Psoas muscle (tissue), 7 donors: ENCODE measurements at regions not wholly inside any gene's neighbourhood (a gene's known extent, or its start where the extent isn't known, plus 50 kb on each side); places are given as distances from the start of the nearest gene placed in this dataset.

Source experiments
- ATAC-seq, 4 donors: fragments of 200-7000 bp; cut with Tn5 transposase; one replicate each; pipeline ENCODE4 v1.9.1; 2020; ENCODE audit warnings: moderate library complexity in 3 of 4, mild to moderate bottlenecking in 2 of 4
- DNase-seq, 2 donors: peaks; one replicate each; pipeline ENCODE4 v3.0.0-alpha.2; 2020
- H3K27ac ChIP-seq: fragments of 200-600 bp; one replicate; pipeline ENCODE4 v1.8.0; 2022
- H3K27me3 ChIP-seq, 3 donors: fragments of 200-600 bp in 1 of 3; one replicate each; pipeline versions ENCODE4 v1.6.1 to v1.8.0; 2013 to 2022; ENCODE audit warnings: low read length in 2 of 3, mild to moderate bottlenecking in 2 of 3, moderate library complexity in 1 of 3; ENCODE audit not compliant: insufficient read depth in 3 of 3
- H3K36me3 ChIP-seq, 2 donors: fragments of 200-600 bp in 1 of 2; one replicate each; pipeline versions ENCODE4 v1.6.1 to v1.8.0; 2013 to 2022; ENCODE audit warnings: low read depth in 1 of 2, mild to moderate bottlenecking in 1 of 2, moderate library complexity in 1 of 2; ENCODE audit not compliant: insufficient read depth in 1 of 2
- H3K4me1 ChIP-seq: fragments of 200-600 bp; one replicate; pipeline ENCODE4 v1.8.0; 2022
- H3K4me3 ChIP-seq: fragments of 200-600 bp; one replicate; pipeline ENCODE4 v1.8.0; 2022; ENCODE audit warnings: mild to moderate bottlenecking
- H3K9me3 ChIP-seq: fragments of 200-600 bp; one replicate; pipeline ENCODE4 v1.8.0; 2022
- CTCF ChIP-seq: fragments of 200-600 bp; IDR thresholded peaks from one replicate; pipeline ENCODE4 v1.8.0; 2022; ENCODE audit warnings: antibody characterized with exemption
- WGBS, 3 donors: extraction: QIAGEN DNeasy Blood & Tissue Kit; methylation state at CpG; one replicate each; pipeline versions ENCODE4 v1.1.6 to v1.1.7; 2013; 5-methylcytosine and 5-hydroxymethylcytosine counted together
- intact Hi-C, 2 donors: fragments of 100-400 bp; cut with DNase I; formaldehyde crosslinking; loops; one replicate each; pipeline versions ENCODE4 v1.11.0 to v1.14.2; 2022
- donor health status: healthy with polysubstance abuse.
- donor health status: DM: no; HTN: no; CAD: no; lungs with moderate emphysema.
- donor health status: Bipolar disorder and iron deficiency.
- donor health status: healthy.
- donor health status: DM: yes; HTN: yes; CAD: no.
- donor health status: DM: no; HTN: no; CAD: no.
- donor health status: DM: yes; HTN: yes; CAD: no.

DNA sequence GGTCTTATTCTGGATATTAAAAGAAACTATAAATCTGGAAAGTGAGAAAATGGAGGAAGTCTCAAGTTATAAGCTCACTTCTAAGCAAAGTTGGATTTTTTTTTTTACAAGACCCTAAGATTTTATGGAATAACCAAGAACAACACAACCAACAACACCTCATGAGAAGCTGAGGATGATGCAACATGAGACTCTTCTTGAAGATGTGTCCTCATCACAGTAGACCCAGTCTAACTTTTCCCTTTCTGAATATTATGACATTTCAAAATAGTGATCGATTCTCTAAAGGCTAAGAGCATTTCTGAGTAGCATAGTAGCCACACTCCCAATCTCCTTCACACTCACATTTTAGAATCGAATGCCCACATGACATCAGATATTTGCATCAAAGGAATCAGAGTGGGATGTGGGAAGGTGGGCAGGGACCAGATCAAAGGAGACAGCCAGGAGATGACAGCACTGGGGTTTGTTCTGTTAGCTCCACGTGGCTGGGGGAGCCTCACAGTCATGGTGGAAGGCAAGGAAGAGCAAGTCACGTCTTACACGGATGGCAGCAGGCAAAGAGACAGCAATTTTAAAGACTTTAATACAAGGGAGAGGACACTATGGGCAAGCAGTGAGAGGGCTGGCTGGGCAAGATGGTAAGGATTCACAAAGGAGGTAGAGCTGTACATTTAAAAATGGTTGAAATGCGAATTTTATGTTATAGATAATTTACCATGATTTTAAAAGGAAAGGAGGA lies 90.7 kb upstream of the MYL2 start:
- WGBS, 3 donors: 74% methylated on average over 6 of the region's 6 CpGs

GRCh38 chr12:111010061-111010460 lies 89.7 kb upstream of the MYL2 start:
- DNase-seq (no peak), ATAC-seq (no peak)
- H3K4me1 ChIP-seq: no peaks in the 10 kb centered on the region
- no peaks in the 10 kb centered on the region for H3K36me3 ChIP-seq
- peaks cover 3 to 8% (median 4%) of the 10 kb centered on the region in 3 donors for H3K27me3 ChIP-seq
- H3K4me3 ChIP-seq: no peak overlapping the region
- WGBS, 3 donors: 75 to 87% (median 85%) methylated on average over 3 of the region's 3 CpGs
- no peak for TF ChIP-seq CTCF
- H3K9me3 ChIP-seq: no peaks in the 10 kb centered on the region
- intact Hi-C loops: no loop called here
- no peak overlapping the region for H3K27ac ChIP-seq

More for the DNA sequence above, 90.7 kb upstream of the MYL2 start:
- Histone ChIP-seq H3K9me3 (no peaks in the 10 kb centered on the region), H3K4me1 (no peaks in the 10 kb centered on the region), H3K36me3 (no peaks in the 10 kb centered on the region), H3K27ac (no peak overlapping the region), H3K27me3 (peaks cover under 1 to 6% (median 4%) of the 10 kb centered on the region in 3 donors), H3K4me3 (no peak overlapping the region)
- ATAC-seq (no peak), DNase-seq (no peak)
- intact Hi-C loops: no loop called here
- TF ChIP-seq CTCF: no peak

GRCh38 chr12:111006621-111007020 lies 86.2 kb upstream of the MYL2 start:
- no peak overlapping the region for H3K4me3 ChIP-seq
- ATAC-seq: no peak
- H3K27me3 ChIP-seq: peaks cover 1 to 10% (median 3%) of the 10 kb centered on the region in 3 donors
- no peak overlapping the region for H3K27ac ChIP-seq
- no peaks in the 10 kb centered on the region for H3K9me3 ChIP-seq
- H3K4me1 ChIP-seq: no peaks in the 10 kb centered on the region
- 34 to 44% (median 38%) methylated on average over 2 of the region's 2 CpGs for WGBS, 3 donors
- no peak for DNase-seq
- intact Hi-C loops: no loop called here
- no peaks in the 10 kb centered on the region for H3K36me3 ChIP-seq
- TF ChIP-seq CTCF: no peak

- no peak for TF ChIP-seq CTCF
- Histone ChIP-seq H3K27ac (no peak overlapping the region), H3K4me3 (no peak overlapping the region), H3K9me3 (peaks cover 18% of the 10 kb centered on the region), H3K27me3 (peaks cover 0 to 2% (median 0%) of the 10 kb centered on the region in 3 donors), H3K36me3 (no peaks in the 10 kb centered on the region), H3K4me1 (peaks cover 4% of the 10 kb centered on the region)
- ATAC-seq: no peak
- whole genome bisulfite sequencing, 3 donors: 88 to 91% (median 90%) methylated on average over 2 of the region's 2 CpGs
- DNase-seq: no peak
- intact Hi-C loops: no loop called here
Observed at GRCh38 chr12:110998971-110999370, 78.6 kb upstream of the MYL2 start.

GRCh38 chr12:110998165-110998564 lies 77.8 kb upstream of the MYL2 start:
- TF ChIP-seq CTCF: no peak
- no peak for DNase-seq
- no peak overlapping the region for H3K4me3 ChIP-seq
- no peak overlapping the region for H3K27ac ChIP-seq
- H3K4me1 ChIP-seq: peaks cover 4% of the 10 kb centered on the region
- intact Hi-C loops: no loop called here
- 40 to 47% (median 41%) methylated on average over 3 of the region's 3 CpGs for WGBS, 3 donors
- H3K27me3 ChIP-seq: peaks cover 0 to 2% (median 0%) of the 10 kb centered on the region in 3 donors
- peaks cover 18% of the 10 kb centered on the region for H3K9me3 ChIP-seq
- ATAC-seq: no peak
- no peaks in the 10 kb centered on the region for H3K36me3 ChIP-seq
